SK-N-MC (cell line): ENCODE measurements at regions not wholly inside any gene's neighbourhood (a gene's known extent, or its start where the extent isn't known, plus 50 kb on each side); places are given as distances from the start of the nearest gene placed in this dataset.

Experiments
- EZH2 ChIP-seq: fragments of 200-600 bp; sonication (generic); IDR thresholded peaks from one replicate; pipeline ENCODE4 v1.6.1; 2017; ENCODE audit warnings: antibody characterized with exemption
- FOXP2 ChIP-seq: optimal IDR thresholded peaks from 2 replicates; pipeline ENCODE3; 2011; ENCODE audit warnings: mild to moderate bottlenecking, moderate library complexity; ENCODE audit not compliant: insufficient read depth; ENCODE audit errors: extremely low read length, control extremely low read depth
- POLR2AphosphoS5 ChIP-seq: IDR thresholded peaks from 2 replicates; pipeline ENCODE4 v1.6.1; 2012; ENCODE audit warnings: mild to moderate bottlenecking, low read depth, low read length, borderline replicate concordance

GRCh38 chr18:78505851-78506461, 473.7 kb upstream of the SALL3 start:
- TF ChIP-seq POLR2AphosphoS5, result no peak
- no peak for TF ChIP-seq EZH2
- no peak for TF ChIP-seq FOXP2
